ENCODE measurements at regions not wholly inside any gene's neighbourhood (a gene's known extent, or its start where the extent isn't known, plus 50 kb on each side); places are given as distances from the start of the nearest gene placed in this dataset.

GRCh38 chr20:23143098-23143497, 57.0 kb upstream of the CD93 start (continued):
- TF ChIP-seq, protein P1, sequence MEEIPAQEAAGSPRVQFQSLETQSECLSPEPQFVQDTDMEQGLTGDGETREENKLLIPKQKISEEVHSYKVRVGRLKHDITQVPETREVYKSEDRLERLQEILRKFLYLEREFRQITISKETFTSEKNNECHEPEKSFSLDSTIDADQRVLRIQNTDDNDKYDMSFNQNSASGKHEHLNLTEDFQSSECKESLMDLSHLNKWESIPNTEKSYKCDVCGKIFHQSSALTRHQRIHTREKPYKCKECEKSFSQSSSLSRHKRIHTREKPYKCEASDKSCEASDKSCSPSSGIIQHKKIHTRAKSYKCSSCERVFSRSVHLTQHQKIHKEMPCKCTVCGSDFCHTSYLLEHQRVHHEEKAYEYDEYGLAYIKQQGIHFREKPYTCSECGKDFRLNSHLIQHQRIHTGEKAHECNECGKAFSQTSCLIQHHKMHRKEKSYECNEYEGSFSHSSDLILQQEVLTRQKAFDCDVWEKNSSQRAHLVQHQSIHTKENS (CRISPR knock-in tag; IDR thresholded peaks at IDR 0.05), result no peak
- TF ChIP-seq LEF1 (IDR thresholded peaks at IDR 0.05) (peak; percentile 29; the same call in 1 of the 2 replicates), MBD2 (IDR thresholded peaks at IDR 0.05; ENCODE audit: borderline replicate concordance, low read depth) (no peak), KDM5B (IDR thresholded peaks at IDR 0.05; ENCODE audit: insufficient replicate concordance, low read depth, low read length) (no peak), GABPB1 (CRISPR knock-in tag; IDR thresholded peaks at IDR 0.05) (no peak), SPI1 (IDR thresholded peaks at IDR 0.05; ENCODE audit: borderline replicate concordance, low read depth, low read length) (peak; percentile 51; the same call in 1 of the 2 replicates), CGGBP1 (CRISPR knock-in tag; IDR thresholded peaks at IDR 0.05) (no peak), TAL1 (IDR thresholded peaks at IDR 0.05) (no peak), ZNF639 (CRISPR knock-in tag; conservative IDR thresholded peaks at IDR 0.05 in 1 of 2, IDR thresholded peaks at IDR 0.05 in 1 of 2) (peak in 1 of 2 experiments; percentile 73; a peak in 2 of 4 replicates), POLR3G (IDR thresholded peaks at IDR 0.05; ENCODE audit: extremely low read depth, insufficient read length, insufficient replicate concordance) (no peak), MTA1 (IDR thresholded peaks at IDR 0.05; ENCODE audit: borderline replicate concordance) (no peak), FOS (IDR thresholded peaks at IDR 0.05; ENCODE audit: extremely low read depth, insufficient read length) (no peak), RBM39 (optimal IDR thresholded peaks at IDR 0.05; ENCODE audit: low read depth, low read length) (no peak), TBL1XR1 (IDR thresholded peaks at IDR 0.05; ENCODE audit: low read length in 2 of 2) (no peak)
- TF ChIP-seq, protein P2, sequence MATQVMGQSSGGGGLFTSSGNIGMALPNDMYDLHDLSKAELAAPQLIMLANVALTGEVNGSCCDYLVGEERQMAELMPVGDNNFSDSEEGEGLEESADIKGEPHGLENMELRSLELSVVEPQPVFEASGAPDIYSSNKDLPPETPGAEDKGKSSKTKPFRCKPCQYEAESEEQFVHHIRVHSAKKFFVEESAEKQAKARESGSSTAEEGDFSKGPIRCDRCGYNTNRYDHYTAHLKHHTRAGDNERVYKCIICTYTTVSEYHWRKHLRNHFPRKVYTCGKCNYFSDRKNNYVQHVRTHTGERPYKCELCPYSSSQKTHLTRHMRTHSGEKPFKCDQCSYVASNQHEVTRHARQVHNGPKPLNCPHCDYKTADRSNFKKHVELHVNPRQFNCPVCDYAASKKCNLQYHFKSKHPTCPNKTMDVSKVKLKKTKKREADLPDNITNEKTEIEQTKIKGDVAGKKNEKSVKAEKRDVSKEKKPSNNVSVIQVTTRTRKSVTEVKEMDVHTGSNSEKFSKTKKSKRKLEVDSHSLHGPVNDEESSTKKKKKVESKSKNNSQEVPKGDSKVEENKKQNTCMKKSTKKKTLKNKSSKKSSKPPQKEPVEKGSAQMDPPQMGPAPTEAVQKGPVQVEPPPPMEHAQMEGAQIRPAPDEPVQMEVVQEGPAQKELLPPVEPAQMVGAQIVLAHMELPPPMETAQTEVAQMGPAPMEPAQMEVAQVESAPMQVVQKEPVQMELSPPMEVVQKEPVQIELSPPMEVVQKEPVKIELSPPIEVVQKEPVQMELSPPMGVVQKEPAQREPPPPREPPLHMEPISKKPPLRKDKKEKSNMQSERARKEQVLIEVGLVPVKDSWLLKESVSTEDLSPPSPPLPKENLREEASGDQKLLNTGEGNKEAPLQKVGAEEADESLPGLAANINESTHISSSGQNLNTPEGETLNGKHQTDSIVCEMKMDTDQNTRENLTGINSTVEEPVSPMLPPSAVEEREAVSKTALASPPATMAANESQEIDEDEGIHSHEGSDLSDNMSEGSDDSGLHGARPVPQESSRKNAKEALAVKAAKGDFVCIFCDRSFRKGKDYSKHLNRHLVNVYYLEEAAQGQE (IDR thresholded peaks at IDR 0.05; ENCODE audit: borderline replicate concordance), result no peak; the same call in 1 of the 2 replicates
- TF ChIP-seq, protein P2 (CRISPR knock-in tag; IDR thresholded peaks at IDR 0.05; ENCODE audit: low read depth), result no peak
- TF ChIP-seq, protein P3, sequence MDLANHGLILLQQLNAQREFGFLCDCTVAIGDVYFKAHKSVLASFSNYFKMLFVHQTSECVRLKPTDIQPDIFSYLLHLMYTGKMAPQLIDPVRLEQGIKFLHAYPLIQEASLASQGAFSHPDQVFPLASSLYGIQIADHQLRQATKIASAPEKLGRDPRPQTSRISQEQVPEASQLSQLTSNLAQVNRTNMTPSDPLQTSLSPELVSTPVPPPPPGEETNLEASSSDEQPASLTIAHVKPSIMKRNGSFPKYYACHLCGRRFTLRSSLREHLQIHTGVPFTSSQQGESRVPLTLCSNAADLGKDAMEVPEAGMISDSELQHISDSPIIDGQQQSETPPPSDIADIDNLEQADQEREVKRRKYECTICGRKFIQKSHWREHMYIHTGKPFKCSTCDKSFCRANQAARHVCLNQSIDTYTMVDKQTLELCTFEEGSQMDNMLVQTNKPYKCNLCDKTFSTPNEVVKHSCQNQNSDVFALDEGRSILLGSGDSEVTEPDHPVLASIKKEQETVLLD (IDR thresholded peaks at IDR 0.05), result no peak
